A673 (cell line): ENCODE measurements at regions not wholly inside any gene's neighbourhood (a gene's known extent, or its start where the extent isn't known, plus 50 kb on each side); places are given as distances from the start of the nearest gene placed in this dataset.

Experiments used
- BruUV-seq: library from RNA; stranded (reverse); fragments of 400-500 nt; replicated peaks from 2 replicates; lab custom pipeline; 2021; lab: Mats Ljungman, UMichigan
- CTCF ChIA-PET: fragments of 300-600 bp; sonication (Branson Sonifier 250); formaldehyde crosslinking; loops from one replicate; lab custom pipeline; 2022; ENCODE audit warnings: antibody characterized with exemption; lab: Charles Lee
- POLR2A ChIA-PET: fragments of 300-600 bp; sonication (Branson Sonifier 250); formaldehyde crosslinking; loops from one replicate; lab custom pipeline; 2022; ENCODE audit warnings: antibody characterized with exemption; ENCODE audit not compliant: low non-redundant PET; lab: Charles Lee
- DNase-seq: peaks from one replicate; pipeline ENCODE4 v3.0.0-alpha.2; 2015; ENCODE audit warnings: low spot score
- H3K27ac ChIP-seq: fragments of 200-600 bp; sonication (generic); 2 replicates; pipeline ENCODE4 v1.5.1; 2016; ENCODE audit warnings: mixed run types, low read depth, mild to moderate bottlenecking, mixed read lengths, antibody characterized with exemption, low read length; ENCODE audit not compliant: poor library complexity, severe bottlenecking
- H3K27me3 ChIP-seq: fragments of 200-600 bp; sonication (generic); replicated peaks from 2 replicates; pipeline ENCODE4 v1.6.1; 2017; ENCODE audit warnings: mixed run types, low read depth, mild to moderate bottlenecking, mixed read lengths, antibody characterized with exemption, low read length; ENCODE audit not compliant: insufficient read depth, poor library complexity
- H3K36me3 ChIP-seq: fragments of 200-600 bp; sonication (generic); 2 replicates; pipeline ENCODE4 v1.6.1; 2016; ENCODE audit warnings: mixed run types, mild to moderate bottlenecking, mixed read lengths, antibody characterized with exemption, low read length; ENCODE audit not compliant: insufficient read depth, poor library complexity, severe bottlenecking
- H3K4me1 ChIP-seq: fragments of 200-600 bp; sonication (generic); 2 replicates; pipeline ENCODE4 v1.6.1; 2017; ENCODE audit warnings: mixed run types, mild to moderate bottlenecking, mixed read lengths, antibody characterized with exemption, low read length; ENCODE audit not compliant: insufficient read depth, poor library complexity, severe bottlenecking
- H3K4me3 ChIP-seq: fragments of 200-600 bp; sonication (generic); 2 replicates; pipeline ENCODE4 v1.5.1; 2016; ENCODE audit warnings: low read depth, mixed run types, mild to moderate bottlenecking, mixed read lengths, low read length; ENCODE audit not compliant: poor library complexity, severe bottlenecking
- H3K9me3 ChIP-seq: fragments of 200-600 bp; sonication (generic); 2 replicates; pipeline ENCODE4 v1.6.1; 2016; ENCODE audit warnings: mixed run types, low read depth, mild to moderate bottlenecking, mixed read lengths, antibody characterized with exemption, low read length; ENCODE audit not compliant: poor library complexity, severe bottlenecking
- CTCF ChIP-seq: fragments of 300-800, 200-600 bp; sonication (generic); conservative IDR thresholded peaks from 2 replicates; pipeline ENCODE4 v1.5.1; 2017; ENCODE audit warnings: low read depth, mild to moderate bottlenecking, antibody characterized with exemption, low read length, moderate library complexity, mixed read lengths
- EZH2 ChIP-seq: fragments of 200-600 bp; sonication (generic); IDR thresholded peaks from 2 replicates; pipeline ENCODE4 v1.6.1; 2017; ENCODE audit warnings: borderline replicate concordance, low read depth, mild to moderate bottlenecking, mixed read lengths, antibody characterized with exemption, low read length; ENCODE audit not compliant: poor library complexity, severe bottlenecking
- intact Hi-C: fragments of 100-400 bp; cut with micrococcal nuclease; formaldehyde crosslinking; loops from one replicate; pipeline ENCODE4 v1.10.0; 2022; ENCODE audit not compliant: unreplicated experiment

- no peaks in the 10 kb centered on the region for H3K9me3 ChIP-seq
- no peaks in the 10 kb centered on the region for H3K27me3 ChIP-seq
- intact Hi-C loops = no loop called here
- no TSS peak for BruUV-seq
- no peak for DNase-seq
- POLR2A ChIA-PET = no interaction called here
- H3K36me3 ChIP-seq = no peaks in the 10 kb centered on the region
- TF ChIP-seq EZH2 (no peak), CTCF (no peak)
- H3K4me3 ChIP-seq = no peak overlapping the region
- no peaks in the 10 kb centered on the region for H3K4me1 ChIP-seq
- no peak overlapping the region for H3K27ac ChIP-seq
- CTCF ChIA-PET = no interaction called here
Measured at GRCh38 chr1:103337779-103338178, 187.7 kb upstream of the RNPC3 start.

GRCh38 chr1:103336408-103336807 lies 189.1 kb upstream of the RNPC3 start:
- Histone ChIP-seq H3K4me1 (no peaks in the 10 kb centered on the region), H3K36me3 (no peaks in the 10 kb centered on the region), H3K9me3 (no peaks in the 10 kb centered on the region), H3K27me3 (no peaks in the 10 kb centered on the region), H3K4me3 (no peak overlapping the region), H3K27ac (no peak overlapping the region)
- no peak for DNase-seq
- intact Hi-C loops = no loop called here
- POLR2A ChIA-PET = no interaction called here
- TF ChIP-seq EZH2 (no peak), CTCF (no peak)
- BruUV-seq = no TSS peak
- CTCF ChIA-PET = no interaction called here

- no TSS peak for BruUV-seq
- DNase-seq = no peak
- intact Hi-C loops = no loop called here
- Histone ChIP-seq H3K4me1 (no peaks in the 10 kb centered on the region), H3K27me3 (no peaks in the 10 kb centered on the region), H3K27ac (no peak overlapping the region), H3K4me3 (no peak overlapping the region), H3K36me3 (no peaks in the 10 kb centered on the region), H3K9me3 (no peaks in the 10 kb centered on the region)
- TF ChIP-seq EZH2 (no peak), CTCF (no peak)
- POLR2A ChIA-PET = no interaction called here
- CTCF ChIA-PET = no interaction called here
Measured at GRCh38 chr1:103333141-103333540, 192.4 kb upstream of the RNPC3 start.
